ENCODE measurements at regions not wholly inside any gene's neighbourhood (a gene's known extent, or its start where the extent isn't known, plus 50 kb on each side); places are given as distances from the start of the nearest gene placed in this dataset.

DNA sequence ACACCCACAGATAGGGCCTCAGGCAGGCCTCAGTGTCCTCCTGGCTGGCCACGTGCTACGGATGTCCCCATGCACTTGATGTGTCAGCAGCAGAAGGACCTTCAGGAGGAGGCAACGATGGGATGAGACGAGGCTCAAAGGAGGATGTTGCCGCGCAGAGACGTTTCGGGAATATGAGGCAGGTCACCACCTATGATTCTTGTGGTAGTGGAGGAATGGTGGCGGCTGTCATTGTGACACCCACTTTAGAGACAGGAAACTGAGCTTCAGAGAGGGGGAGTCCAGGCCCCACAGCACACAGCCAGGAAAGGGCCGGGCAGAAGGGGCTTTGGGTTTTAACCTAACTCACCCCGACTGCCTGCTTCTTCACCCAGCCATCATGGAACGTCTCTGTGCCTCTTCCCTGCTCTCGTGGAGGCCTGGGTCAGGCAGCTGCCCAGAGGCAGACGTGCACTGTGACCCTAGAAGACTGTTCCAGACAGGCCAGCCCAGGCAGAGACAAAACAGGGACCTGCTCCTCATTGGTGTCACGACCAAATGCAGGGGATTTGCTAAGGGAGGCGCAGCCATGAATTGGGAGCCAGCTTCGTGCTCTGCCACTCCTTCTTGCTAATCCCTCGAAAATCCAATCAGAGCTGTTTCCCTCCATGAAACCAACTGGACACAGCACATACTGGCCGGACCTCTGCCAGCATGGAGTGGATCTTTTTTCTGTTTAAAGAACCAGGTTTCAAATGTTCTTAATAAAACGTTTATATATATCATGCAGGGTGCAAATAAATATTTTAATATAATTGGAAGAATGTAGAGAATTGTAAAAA, 169.2 kb downstream of the ASB1 start:
- H2AFZ ChIP-seq (ENCODE audit: low read length), result peak overlapping the region; percentile 20
- H3K27ac ChIP-seq (ENCODE audit: insufficient read depth, low read length), result no peak overlapping the region
- peaks cover 13% of the 10 kb centered on the region for H3K4me1 ChIP-seq (ENCODE audit: control insufficient read depth, extremely low read depth, insufficient read depth, low read length)
- H3K36me3 ChIP-seq (ENCODE audit: control insufficient read depth, insufficient read depth, low read length), result no peaks in the 10 kb centered on the region
- H3K4me2 ChIP-seq (ENCODE audit: extremely low read depth, insufficient read depth, low read length), result no peak overlapping the region
- H3K79me2 ChIP-seq (ENCODE audit: control insufficient read depth, insufficient read depth, low read length), result no peaks in the 10 kb centered on the region
- DNase-seq (ENCODE audit: low read depth in 2 of 2), result no peak
- no peak overlapping the region for H3K4me3 ChIP-seq (replicated peaks in 1 of 4; ENCODE audit: control extremely low read depth in 1 of 4, insufficient read depth in 1 of 4, low read depth in 3 of 4, low read length in 4 of 4)
- no peaks in the 10 kb centered on the region for H4K20me1 ChIP-seq (ENCODE audit: control insufficient read depth, extremely low read depth, insufficient read depth, low read length)
- no peaks in the 10 kb centered on the region for H3K9me3 ChIP-seq (ENCODE audit: control insufficient read depth, insufficient read depth, low read depth, low read length)
- no peak overlapping the region for H3K9ac ChIP-seq (ENCODE audit: insufficient read depth, low read length)
- TF ChIP-seq EZH2 (IDR thresholded peaks at IDR 0.05; ENCODE audit: low read length, missing control alignments), result no peak
- TF ChIP-seq, protein P1, sequence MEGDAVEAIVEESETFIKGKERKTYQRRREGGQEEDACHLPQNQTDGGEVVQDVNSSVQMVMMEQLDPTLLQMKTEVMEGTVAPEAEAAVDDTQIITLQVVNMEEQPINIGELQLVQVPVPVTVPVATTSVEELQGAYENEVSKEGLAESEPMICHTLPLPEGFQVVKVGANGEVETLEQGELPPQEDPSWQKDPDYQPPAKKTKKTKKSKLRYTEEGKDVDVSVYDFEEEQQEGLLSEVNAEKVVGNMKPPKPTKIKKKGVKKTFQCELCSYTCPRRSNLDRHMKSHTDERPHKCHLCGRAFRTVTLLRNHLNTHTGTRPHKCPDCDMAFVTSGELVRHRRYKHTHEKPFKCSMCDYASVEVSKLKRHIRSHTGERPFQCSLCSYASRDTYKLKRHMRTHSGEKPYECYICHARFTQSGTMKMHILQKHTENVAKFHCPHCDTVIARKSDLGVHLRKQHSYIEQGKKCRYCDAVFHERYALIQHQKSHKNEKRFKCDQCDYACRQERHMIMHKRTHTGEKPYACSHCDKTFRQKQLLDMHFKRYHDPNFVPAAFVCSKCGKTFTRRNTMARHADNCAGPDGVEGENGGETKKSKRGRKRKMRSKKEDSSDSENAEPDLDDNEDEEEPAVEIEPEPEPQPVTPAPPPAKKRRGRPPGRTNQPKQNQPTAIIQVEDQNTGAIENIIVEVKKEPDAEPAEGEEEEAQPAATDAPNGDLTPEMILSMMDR (conservative IDR thresholded peaks at IDR 0.05 in 1 of 2, IDR thresholded peaks at IDR 0.05 in 1 of 2; ENCODE audit: low read depth in 1 of 2, low read length in 2 of 2), result no peak
- no peaks in the 10 kb centered on the region for H3K27me3 ChIP-seq (ENCODE audit: control insufficient read depth, insufficient read depth, low read length)

DNA sequence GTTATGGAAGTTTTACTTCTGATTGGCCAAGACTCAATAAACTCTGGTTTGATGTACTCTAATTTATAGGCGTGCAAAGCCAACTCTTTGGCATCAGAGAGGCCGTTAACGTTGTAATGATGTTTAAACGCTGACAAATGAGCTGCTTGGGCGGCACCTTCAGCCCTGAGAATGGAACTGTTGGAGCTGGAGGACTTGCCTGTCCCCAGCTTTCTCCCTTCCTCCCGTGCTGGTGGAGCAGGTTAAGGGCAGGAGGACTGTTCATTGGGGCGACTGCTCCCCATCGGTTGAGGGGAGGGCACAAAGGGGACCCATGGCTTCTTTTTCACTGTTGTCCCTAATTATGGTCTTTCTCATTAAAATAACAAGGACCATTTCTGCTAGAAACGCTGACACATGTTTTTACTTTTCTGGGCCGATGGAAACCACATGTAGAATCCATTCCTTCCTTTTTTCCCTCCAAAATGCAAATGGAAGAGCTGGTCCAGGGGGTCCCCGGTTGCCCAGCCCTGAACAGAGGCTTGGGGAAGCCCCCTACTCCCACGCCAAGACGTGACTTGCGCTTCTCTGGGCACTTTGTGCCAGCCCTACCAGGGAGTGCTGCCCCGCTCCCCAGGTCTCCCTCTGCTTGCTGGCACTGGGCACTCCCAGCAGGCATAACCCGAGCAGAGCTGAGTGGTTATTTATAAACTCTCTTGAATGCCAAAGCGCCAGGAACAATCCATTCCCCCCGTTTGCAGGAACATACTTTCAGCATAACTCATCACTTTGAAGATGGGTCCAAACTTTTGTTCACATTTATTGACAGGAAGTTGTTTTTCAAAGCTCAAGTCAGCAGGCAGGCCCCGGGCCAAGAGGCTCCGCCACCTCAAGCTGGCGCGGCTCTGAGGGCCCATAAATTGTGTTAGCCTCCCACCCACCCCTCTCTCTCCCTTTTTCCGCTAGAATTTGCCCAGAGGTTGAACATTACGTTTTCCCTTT, 170.1 kb downstream of the ASB1 start:
- no peak overlapping the region for H3K9ac ChIP-seq (ENCODE audit: insufficient read depth, low read length)
- H4K20me1 ChIP-seq (ENCODE audit: control insufficient read depth, extremely low read depth, insufficient read depth, low read length), result no peaks in the 10 kb centered on the region
- H2AFZ ChIP-seq (ENCODE audit: low read length), result peak overlapping the region; percentile 45
- peak; percentile 88 to 95 for DNase-seq (ENCODE audit: low read depth in 2 of 2)
- H3K36me3 ChIP-seq (ENCODE audit: control insufficient read depth, insufficient read depth, low read length), result no peaks in the 10 kb centered on the region
- peak overlapping the region; percentile 54 for H3K4me2 ChIP-seq (ENCODE audit: extremely low read depth, insufficient read depth, low read length)
- H3K9me3 ChIP-seq (ENCODE audit: control insufficient read depth, insufficient read depth, low read depth, low read length), result no peaks in the 10 kb centered on the region
- H3K27me3 ChIP-seq (ENCODE audit: control insufficient read depth, insufficient read depth, low read length), result no peaks in the 10 kb centered on the region
- TF ChIP-seq, protein P1 (conservative IDR thresholded peaks at IDR 0.05 in 1 of 2, IDR thresholded peaks at IDR 0.05 in 1 of 2; ENCODE audit: low read depth in 1 of 2, low read length in 2 of 2), result no peak
- no peak for TF ChIP-seq EZH2 (IDR thresholded peaks at IDR 0.05; ENCODE audit: low read length, missing control alignments)
- no peak overlapping the region for H3K4me3 ChIP-seq (replicated peaks in 1 of 4; ENCODE audit: control extremely low read depth in 1 of 4, insufficient read depth in 1 of 4, low read depth in 3 of 4, low read length in 4 of 4)
- peak overlapping the region; percentile 54 for H3K27ac ChIP-seq (ENCODE audit: insufficient read depth, low read length)
- H3K79me2 ChIP-seq (ENCODE audit: control insufficient read depth, insufficient read depth, low read length), result no peaks in the 10 kb centered on the region
- H3K4me1 ChIP-seq (ENCODE audit: control insufficient read depth, extremely low read depth, insufficient read depth, low read length), result peaks cover 20% of the 10 kb centered on the region

Data from fibroblast of lung (primary cell).